NAMALWA (cell line): ENCODE measurements at regions not wholly inside any gene's neighbourhood (a gene's known extent, or its start where the extent isn't known, plus 50 kb on each side); places are given as distances from the start of the nearest gene placed in this dataset.
A peak's percentile ranks its signal among the peaks of the same experiment; 100 is the strongest.
"Not testable (repeated sequence)": the region's sequence is repeated elsewhere in the genome, so short reads cannot be mapped to it uniquely, and the experiment has no call there.

ENCODE experiments used
- DNase-seq: peaks from one replicate; pipeline ENCODE4 v3.0.0-alpha.2; 2015; ENCODE audit warnings: low spot score

GRCh38 chr14:97029800-97030199 lies 232.6 kb downstream of the VRK1 start:
- peak; percentile 21 for DNase-seq

- no peak for DNase-seq
Measured at GRCh38 chr14:97031530-97031929, 234.3 kb downstream of the VRK1 start.

GRCh38 chr14:97033556-97034081 lies 236.4 kb downstream of the VRK1 start:
- no peak for DNase-seq

- no peak for DNase-seq
Measured at GRCh38 chr14:97036086-97036852, 239.1 kb downstream of the VRK1 start.

GRCh38 chr14:97039717-97040363 lies 242.7 kb downstream of the VRK1 start:
- DNase-seq: peak; percentile 28

DNA sequence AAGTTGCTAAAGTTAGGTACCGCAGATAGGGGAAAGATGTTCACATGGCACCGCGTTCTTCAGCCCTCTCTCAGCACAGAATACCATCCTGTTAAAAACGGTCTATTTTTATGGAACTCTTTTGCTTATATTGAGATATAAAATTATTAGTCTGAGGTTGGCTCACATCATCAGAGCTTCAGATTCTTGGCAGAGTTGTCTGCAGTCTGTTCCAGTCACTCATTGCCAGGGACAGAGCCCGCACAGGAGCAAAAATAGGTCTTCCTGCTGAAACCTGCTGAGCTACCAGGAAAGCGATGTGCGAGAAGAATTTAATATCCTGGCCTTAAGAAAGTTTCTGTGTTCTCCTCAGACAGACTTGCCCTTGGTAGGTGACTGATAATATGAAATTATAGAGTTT lies 249.8 kb downstream of the VRK1 start:
- DNase-seq: no peak

- no peak for DNase-seq
Measured at GRCh38 chr14:97052001-97052400, 254.8 kb downstream of the VRK1 start.

DNA sequence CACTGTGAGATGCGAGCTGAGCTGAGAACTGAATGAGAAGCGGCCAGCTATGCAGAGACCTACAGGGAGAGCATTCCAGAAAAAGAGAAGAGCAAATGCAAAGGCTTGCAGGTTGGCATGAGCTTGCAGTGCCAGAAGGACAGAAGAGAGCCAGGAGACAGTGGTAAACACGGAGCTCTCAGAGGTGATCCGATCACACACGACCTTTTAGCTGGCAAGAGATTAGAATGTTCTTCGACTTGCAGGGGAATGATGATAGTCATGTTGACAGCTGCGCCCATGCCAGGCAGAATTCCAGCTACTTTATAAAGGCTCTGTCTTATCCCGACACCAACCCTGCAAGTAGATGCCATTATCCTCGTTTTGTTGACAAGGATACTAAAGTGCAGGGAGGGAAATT lies 256.8 kb downstream of the VRK1 start:
- no peak for DNase-seq

DNA sequence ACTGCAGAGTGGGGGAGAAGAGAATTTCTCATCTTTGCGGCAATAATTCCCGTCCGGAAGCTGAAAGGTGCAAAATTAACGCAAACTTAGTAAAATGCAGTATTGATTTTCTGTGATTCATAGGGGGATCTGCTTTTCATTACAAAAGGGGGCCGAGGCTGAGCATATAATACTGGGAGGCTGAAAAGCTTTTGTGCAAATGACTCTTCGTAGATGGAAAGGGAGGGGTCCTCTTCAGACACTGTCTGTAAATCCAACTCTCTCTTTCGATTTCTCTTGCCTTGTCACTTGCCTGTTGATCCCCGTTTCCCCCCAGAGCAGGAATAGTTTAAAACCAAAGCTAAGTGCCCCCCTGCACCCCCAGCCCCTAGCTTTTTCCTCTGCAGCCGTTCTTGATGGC lies 258.2 kb downstream of the VRK1 start:
- DNase-seq: no peak

DNA sequence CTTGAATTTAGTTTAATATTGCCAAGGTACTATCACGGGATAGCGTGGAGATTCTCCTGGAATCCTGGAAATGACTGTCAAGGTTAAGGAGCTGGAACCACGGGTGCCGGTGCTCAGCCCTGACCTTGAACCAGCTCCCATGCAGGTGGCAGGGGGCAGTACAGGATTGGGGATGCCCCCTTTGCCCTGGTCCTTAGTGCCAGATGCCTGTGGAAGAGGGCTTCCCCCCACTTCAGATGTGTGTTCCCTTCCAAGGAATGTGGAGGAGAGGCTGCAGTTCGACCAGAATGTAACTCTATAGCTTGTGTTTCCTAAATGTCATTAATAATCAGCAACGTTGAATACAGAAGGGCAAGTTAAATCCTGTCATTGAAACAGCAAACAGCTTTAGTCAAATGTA lies 258.9 kb downstream of the VRK1 start:
- DNase-seq: no peak

GRCh38 chr14:97057238-97058073 lies 260.3 kb downstream of the VRK1 start:
- no peak for DNase-seq

DNA sequence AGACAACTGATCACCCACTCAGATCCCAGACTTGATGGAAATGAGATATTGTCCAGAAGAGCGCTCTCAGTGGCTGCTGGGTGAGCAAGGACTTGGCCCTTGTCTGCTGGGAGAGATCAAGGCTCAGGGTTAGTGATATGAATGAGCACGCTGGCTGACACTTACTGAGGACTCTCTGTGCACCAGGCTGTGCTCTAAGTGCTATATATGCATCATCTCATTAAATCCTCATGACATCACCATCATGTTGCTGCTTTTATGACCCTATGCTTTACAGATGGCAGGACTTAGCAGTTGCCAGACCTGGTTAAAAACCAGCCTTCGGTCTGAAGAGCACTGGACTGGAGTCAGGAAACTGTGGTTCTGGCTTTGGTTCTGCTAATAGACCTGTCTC lies 260.9 kb downstream of the VRK1 start:
- DNase-seq: no peak

DNA sequence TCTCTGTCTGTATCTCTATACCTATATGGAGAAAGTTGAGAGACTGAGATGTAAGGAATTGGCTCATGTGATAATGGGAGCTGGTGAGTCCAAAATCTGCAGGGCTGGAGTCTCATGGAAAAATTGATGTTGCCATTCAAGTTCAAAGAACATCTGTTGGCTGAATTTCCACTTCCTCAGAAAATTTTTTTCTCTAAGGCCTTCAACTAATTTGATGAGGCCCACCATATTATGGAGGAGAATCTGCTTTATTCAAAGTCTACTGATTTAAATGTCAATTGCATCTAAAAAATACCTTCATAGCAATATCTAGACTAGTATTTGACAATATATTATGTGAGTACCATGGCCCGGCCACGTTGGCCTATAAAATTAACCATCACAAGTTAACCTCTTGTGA lies 261.4 kb downstream of the VRK1 start:
- no peak for DNase-seq

DNA sequence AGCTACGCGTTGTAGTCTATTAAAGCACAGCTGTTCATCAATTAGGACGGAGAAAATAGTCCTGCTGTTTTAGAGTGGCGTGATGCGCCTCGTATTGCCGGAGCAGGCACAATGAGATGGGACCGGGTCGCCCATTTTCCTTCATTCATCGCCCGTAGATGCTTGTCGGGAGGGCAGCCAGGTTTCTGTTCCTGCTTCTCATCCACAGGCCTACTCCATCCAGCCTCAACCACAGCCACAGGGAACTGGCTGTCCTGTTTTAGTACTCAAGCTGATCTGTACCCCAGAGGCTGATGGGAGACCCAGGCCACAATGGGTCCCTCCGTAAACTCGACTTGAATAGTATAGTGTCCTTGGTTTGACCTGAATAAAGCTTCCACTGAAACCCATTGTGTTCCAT lies 264.0 kb downstream of the VRK1 start:
- no peak for DNase-seq

GRCh38 chr14:97061714-97062113 lies 264.5 kb downstream of the VRK1 start:
- no peak for DNase-seq

GRCh38 chr14:97065305-97066067 lies 268.3 kb downstream of the VRK1 start:
- no peak for DNase-seq

- DNase-seq: no peak
Measured at GRCh38 chr14:97066068-97066899, 269.1 kb downstream of the VRK1 start.

- DNase-seq: not testable (repeated sequence)
Measured at GRCh38 chr14:97068293-97068692, 271.1 kb downstream of the VRK1 start.

DNA sequence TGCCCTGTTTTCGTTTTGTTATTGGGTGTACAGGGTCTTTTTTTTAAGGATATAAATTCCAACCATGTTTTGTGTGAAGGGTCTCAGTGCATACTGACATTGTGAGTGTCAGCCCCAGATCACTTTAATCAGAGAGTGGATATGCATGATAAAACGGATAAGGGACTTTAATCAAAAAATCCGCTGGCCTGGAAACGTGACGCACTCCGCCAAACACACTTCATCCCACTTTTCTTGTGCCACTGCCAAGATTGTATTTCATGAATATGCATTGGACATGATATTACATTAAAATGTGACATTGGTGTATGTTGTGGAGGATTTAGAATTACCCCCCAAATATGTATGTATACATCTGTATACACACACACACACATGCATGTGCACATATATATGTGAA lies 273.1 kb downstream of the VRK1 start:
- no peak for DNase-seq

- DNase-seq: no peak
Measured at GRCh38 chr14:97071177-97071576, 274.0 kb downstream of the VRK1 start.

GRCh38 chr14:97073622-97074021 lies 276.4 kb downstream of the VRK1 start:
- no peak for DNase-seq
